Testis (tissue), 2 donors: ENCODE measurements at regions not wholly inside any gene's neighbourhood (a gene's known extent, or its start where the extent isn't known, plus 50 kb on each side); places are given as distances from the start of the nearest gene placed in this dataset.

Experiments used
- CTCF ChIP-seq, 3 experiments: fragments of 450-650 bp in 2 of 3; fragments of 200-600 bp in 1 of 3; sonication (generic) in 1 of 3; IDR thresholded peaks; one replicate each; pipeline ENCODE4 v1.5.1; 2016 to 2019; ENCODE audit warnings: antibody characterized with exemption in 3 of 3, mild to moderate bottlenecking in 2 of 3, moderate library complexity in 1 of 3
- POLR2A ChIP-seq: fragments of 450-650 bp; IDR thresholded peaks from one replicate; pipeline ENCODE4 v1.6.1; 2017; ENCODE audit warnings: antibody characterized with exemption, mild to moderate bottlenecking, moderate library complexity

- TF ChIP-seq CTCF (IDR thresholded peaks at IDR 0.05) (no peak), POLR2A (no peak)
Measured at GRCh38 chr16:31641279-31641678, 113.6 kb downstream of the AHSP start.
